Spleen (tissue), 11 donors: ENCODE measurements at regions not wholly inside any gene's neighbourhood (a gene's known extent, or its start where the extent isn't known, plus 50 kb on each side); places are given as distances from the start of the nearest gene placed in this dataset.

Experiments used
- DNase-seq: peaks from one replicate; pipeline ENCODE4 v3.0.0-alpha.2; 2020
- H3K27ac ChIP-seq, 8 donors: fragments of 200-600 bp; sonication (generic) in 7 of 8; 1 replicate in 4 of 8; 2 replicates in 4 of 8; pipeline versions ENCODE4 v1.5.0 to v1.8.0; 2016 to 2021; ENCODE audit warnings: inconsistent platforms in 4 of 8, mild to moderate bottlenecking in 4 of 8, moderate library complexity in 1 of 8
- H3K27me3 ChIP-seq, 7 donors: fragments of 200-600 bp; sonication (generic) in 6 of 7; replicated peaks in 1 of 7; 1 replicate in 4 of 7; 2 replicates in 3 of 7; pipeline versions ENCODE4 v1.5.0 to v1.8.0; 2016 to 2021; ENCODE audit warnings: inconsistent platforms in 3 of 7, mild to moderate bottlenecking in 1 of 7
- H3K36me3 ChIP-seq, 6 donors: fragments of 200-600 bp; sonication (generic) in 5 of 6; 1 replicate in 4 of 6; 2 replicates in 2 of 6; pipeline versions ENCODE4 v1.5.0 to v1.8.0; 2016 to 2021; ENCODE audit warnings: inconsistent platforms in 2 of 6
- H3K4me1 ChIP-seq, 6 donors: fragments of 200-600 bp; sonication (generic) in 5 of 6; 1 replicate in 3 of 6; 2 replicates in 3 of 6; pipeline versions ENCODE4 v1.5.0 to v1.8.0; 2016 to 2021; ENCODE audit warnings: inconsistent platforms in 3 of 6
- H3K4me3 ChIP-seq, 8 donors: fragments of 200-600 bp; sonication (generic) in 7 of 8; 1 replicate in 4 of 8; 2 replicates in 4 of 8; pipeline versions ENCODE4 v1.5.0 to v1.8.0; 2016 to 2021; ENCODE audit warnings: inconsistent platforms in 4 of 8, mild to moderate bottlenecking in 4 of 8, moderate library complexity in 2 of 8
- H3K9me3 ChIP-seq, 8 donors: fragments of 200-600 bp; sonication (generic) in 7 of 8; 1 replicate in 4 of 8; 2 replicates in 4 of 8; pipeline versions ENCODE4 v1.5.0 to v1.8.0; 2016 to 2021; ENCODE audit warnings: inconsistent platforms in 4 of 8
- POLR2A ChIP-seq, 3 donors: fragments of 450-650 bp; IDR thresholded peaks; one replicate each; pipeline ENCODE4 v1.5.1; 2017; ENCODE audit warnings: antibody characterized with exemption in 3 of 3, mild to moderate bottlenecking in 1 of 3
- POLR2AphosphoS5 ChIP-seq, 3 donors: sonication (generic); formaldehyde crosslinking; IDR thresholded peaks; one replicate each; pipeline ENCODE4 v1.5.1; 2017; ENCODE audit warnings: antibody characterized with exemption in 3 of 3
- WGBS, 5 donors: extraction: QIAGEN DNeasy Blood & Tissue Kit in 3 of 5; methylation state at CpG; one replicate each; pipeline versions ENCODE4 v1.1.5 to v1.1.7; 2013 to 2018; 5-methylcytosine and 5-hydroxymethylcytosine counted together
- intact Hi-C: fragments of 100-400 bp; cut with DNase I; formaldehyde crosslinking; loops from one replicate; pipeline ENCODE4 v1.15.0; 2023; ENCODE audit warnings: low total_unique reads
- TF ChIP-seq, protein P1 (sequence below), 11 experiments: fragments of 200-600 bp in 7 of 11; fragments of 450-650 bp in 4 of 11; sonication (generic) in 4 of 11; IDR thresholded peaks in 8 of 11; conservative IDR thresholded peaks in 3 of 11; 1 replicate in 7 of 11; 2 replicates in 4 of 11; pipeline versions ENCODE4 v1.4.0 to v1.8.0; 2016 to 2021; ENCODE audit warnings: antibody characterized with exemption in 11 of 11, inconsistent platforms in 4 of 11, mild to moderate bottlenecking in 1 of 11
- donor health status: healthy with polysubstance abuse.
- donor health status: DM: no; HTN: no; CAD: no; lungs with moderate emphysema.
- donor health status: DM: no; HTN: no; CAD: no.
- donor health status: Bipolar disorder and iron deficiency.
- donor health status: healthy.
- donor health status: DM: no; HTN: no; CAD: no.
- donor health status: DM: yes; HTN: yes; CAD: no.

DNA sequence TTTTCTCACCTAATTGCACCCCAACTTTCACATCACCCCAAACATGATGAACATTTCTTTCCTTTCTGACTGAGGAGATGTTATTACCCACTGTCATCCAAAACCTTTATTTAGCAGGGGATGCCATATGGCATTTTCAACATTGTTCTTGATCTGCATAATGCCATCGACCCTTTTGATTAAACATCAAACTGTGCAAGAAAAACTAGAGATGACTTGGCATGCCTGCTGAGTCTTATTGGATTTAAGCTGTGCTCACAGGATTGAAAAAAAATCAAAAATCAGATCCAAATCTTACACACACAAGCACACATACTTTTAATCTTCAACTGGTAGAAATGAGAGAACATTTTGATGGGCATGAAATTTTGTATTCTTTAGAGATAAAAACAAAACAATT is 536.0 kb downstream of the TMX3 start:
- Histone ChIP-seq H3K36me3 (no peaks in the 10 kb centered on the region), H3K4me3 (no peak overlapping the region), H3K4me1 (no peaks in the 10 kb centered on the region), H3K27ac (no peak overlapping the region), H3K27me3 (no peaks in the 10 kb centered on the region), H3K9me3 (peaks cover 0 to 8% (median 0%) of the 10 kb centered on the region in 8 donors)
- TF ChIP-seq POLR2AphosphoS5 (IDR thresholded peaks at IDR 0.05) (no peak), POLR2A (IDR thresholded peaks at IDR 0.05) (no peak)
- TF ChIP-seq, protein P1, sequence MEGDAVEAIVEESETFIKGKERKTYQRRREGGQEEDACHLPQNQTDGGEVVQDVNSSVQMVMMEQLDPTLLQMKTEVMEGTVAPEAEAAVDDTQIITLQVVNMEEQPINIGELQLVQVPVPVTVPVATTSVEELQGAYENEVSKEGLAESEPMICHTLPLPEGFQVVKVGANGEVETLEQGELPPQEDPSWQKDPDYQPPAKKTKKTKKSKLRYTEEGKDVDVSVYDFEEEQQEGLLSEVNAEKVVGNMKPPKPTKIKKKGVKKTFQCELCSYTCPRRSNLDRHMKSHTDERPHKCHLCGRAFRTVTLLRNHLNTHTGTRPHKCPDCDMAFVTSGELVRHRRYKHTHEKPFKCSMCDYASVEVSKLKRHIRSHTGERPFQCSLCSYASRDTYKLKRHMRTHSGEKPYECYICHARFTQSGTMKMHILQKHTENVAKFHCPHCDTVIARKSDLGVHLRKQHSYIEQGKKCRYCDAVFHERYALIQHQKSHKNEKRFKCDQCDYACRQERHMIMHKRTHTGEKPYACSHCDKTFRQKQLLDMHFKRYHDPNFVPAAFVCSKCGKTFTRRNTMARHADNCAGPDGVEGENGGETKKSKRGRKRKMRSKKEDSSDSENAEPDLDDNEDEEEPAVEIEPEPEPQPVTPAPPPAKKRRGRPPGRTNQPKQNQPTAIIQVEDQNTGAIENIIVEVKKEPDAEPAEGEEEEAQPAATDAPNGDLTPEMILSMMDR (IDR thresholded peaks at IDR 0.05 in 8 of 11, conservative IDR thresholded peaks at IDR 0.05 in 3 of 11) = no peak
- WGBS, 5 donors = 64 to 77% (median 70%) methylated on average over 1 of the region's 1 CpG
- DNase-seq = no peak
- intact Hi-C loops = no loop called here

GRCh38 chr18:68177807-68178702 is 536.9 kb downstream of the TMX3 start:
- H3K4me1 ChIP-seq = no peaks in the 10 kb centered on the region
- no peaks in the 10 kb centered on the region for H3K36me3 ChIP-seq
- H3K27me3 ChIP-seq = no peaks in the 10 kb centered on the region
- intact Hi-C loops = no loop called here
- no peak overlapping the region for H3K4me3 ChIP-seq
- H3K27ac ChIP-seq = no peak overlapping the region
- WGBS, 5 donors = 55 to 67% (median 63%) methylated on average over 6 of the region's 6 CpGs
- peaks cover 0 to 8% (median 0%) of the 10 kb centered on the region in 8 donors for H3K9me3 ChIP-seq
- no peak for DNase-seq
- no peak for TF ChIP-seq POLR2AphosphoS5 (IDR thresholded peaks at IDR 0.05)
- TF ChIP-seq POLR2A (IDR thresholded peaks at IDR 0.05) = no peak
- TF ChIP-seq, protein P1 (IDR thresholded peaks at IDR 0.05 in 8 of 11, conservative IDR thresholded peaks at IDR 0.05 in 3 of 11) = no peak

DNA sequence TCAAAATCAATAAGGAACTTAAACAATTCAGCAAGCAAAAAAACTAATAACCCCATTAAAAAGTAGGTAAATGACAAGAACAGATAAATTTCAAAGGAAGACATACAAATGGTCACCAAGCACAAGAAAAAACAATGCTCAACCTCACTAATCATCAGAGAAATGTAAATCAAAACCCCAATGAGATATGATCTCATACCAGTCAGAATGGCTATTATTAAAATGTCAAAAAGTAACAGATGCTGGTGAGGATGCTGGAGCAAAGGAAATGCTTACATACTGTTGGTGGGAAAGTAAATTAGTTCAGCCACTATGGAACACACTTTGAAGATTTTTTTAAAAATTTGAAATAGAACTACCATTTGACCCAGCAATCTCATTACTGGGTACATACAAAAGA is 538.0 kb downstream of the TMX3 start:
- intact Hi-C loops = no loop called here
- TF ChIP-seq, protein P1 (IDR thresholded peaks at IDR 0.05 in 8 of 11, conservative IDR thresholded peaks at IDR 0.05 in 3 of 11) = no peak
- TF ChIP-seq POLR2A (IDR thresholded peaks at IDR 0.05) (no peak), POLR2AphosphoS5 (IDR thresholded peaks at IDR 0.05) (no peak)

DNA sequence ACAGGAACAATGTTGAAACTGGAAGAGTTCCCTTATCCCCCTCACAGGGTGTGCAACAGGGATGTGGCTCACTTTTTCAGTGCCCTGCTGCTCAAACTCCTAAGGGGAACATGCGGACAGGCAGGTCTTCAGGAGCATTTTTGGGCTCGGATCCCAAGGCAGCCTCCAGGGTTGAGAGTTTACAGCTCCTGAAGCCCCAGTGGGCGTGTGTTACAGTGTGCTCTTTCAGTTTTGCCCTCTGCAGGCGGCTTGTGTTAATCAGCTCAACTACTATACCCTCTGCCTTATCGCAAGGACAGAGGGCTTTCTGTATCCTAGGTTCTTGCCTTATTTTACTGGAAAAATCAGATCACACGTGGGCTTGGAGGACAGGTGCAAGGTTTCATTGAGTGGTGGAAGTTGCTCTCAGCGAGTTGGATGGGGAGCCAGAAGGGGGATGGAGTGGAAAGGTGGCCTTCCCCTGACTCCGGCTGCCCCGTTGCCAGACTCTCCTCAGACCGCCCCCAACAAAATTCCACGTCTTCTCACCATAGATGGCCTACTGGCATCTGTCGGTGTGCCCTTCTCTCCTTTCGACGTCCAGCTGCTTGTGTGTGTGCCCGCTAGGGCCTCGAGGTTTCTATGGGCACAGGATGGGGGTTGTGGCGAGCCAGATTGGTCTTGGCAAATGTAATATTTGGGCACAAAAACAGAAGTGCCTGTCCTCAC is 541.9 kb downstream of the TMX3 start:
- no peaks in the 10 kb centered on the region for H3K27me3 ChIP-seq
- H3K36me3 ChIP-seq = no peaks in the 10 kb centered on the region
- no peaks in the 10 kb centered on the region for H3K4me1 ChIP-seq
- intact Hi-C loops = no loop called here
- TF ChIP-seq POLR2A (IDR thresholded peaks at IDR 0.05) = no peak
- TF ChIP-seq POLR2AphosphoS5 (IDR thresholded peaks at IDR 0.05) = no peak
- TF ChIP-seq, protein P1 (IDR thresholded peaks at IDR 0.05 in 8 of 11, conservative IDR thresholded peaks at IDR 0.05 in 3 of 11) = no peak
- no peak overlapping the region for H3K27ac ChIP-seq
- WGBS, 5 donors = 76 to 86% (median 82%) methylated on average over 17 of the region's 17 CpGs
- DNase-seq = no peak
- H3K4me3 ChIP-seq = no peak overlapping the region
- peaks cover 0 to 24% (median 0%) of the 10 kb centered on the region in 8 donors for H3K9me3 ChIP-seq

More for the DNA sequence above, 538.0 kb downstream of the TMX3 start:
- no peak overlapping the region for H3K4me3 ChIP-seq
- DNase-seq = no peak
- H3K27ac ChIP-seq = no peak overlapping the region
- peaks cover 0 to 13% (median 0%) of the 10 kb centered on the region in 8 donors for H3K9me3 ChIP-seq
- no peaks in the 10 kb centered on the region for H3K27me3 ChIP-seq
- H3K36me3 ChIP-seq = no peaks in the 10 kb centered on the region
- no peaks in the 10 kb centered on the region for H3K4me1 ChIP-seq
